C4-2B (cell line): ENCODE measurements at regions not wholly inside any gene's neighbourhood (a gene's known extent, or its start where the extent isn't known, plus 50 kb on each side); places are given as distances from the start of the nearest gene placed in this dataset.
"Not testable (repeated sequence)": the region's sequence is repeated elsewhere in the genome, so short reads cannot be mapped to it uniquely, and the experiment has no call there.

Source experiments
- H3K27ac ChIP-seq: fragments of 450-650 bp; 2 replicates; pipeline ENCODE4 v1.5.1; 2017
- ZFX ChIP-seq: fragments of 450-650 bp; IDR thresholded peaks from 2 replicates; pipeline ENCODE4 v1.6.1; 2017
- TF ChIP-seq, protein P1 (sequence below): fragments of 450-650 bp; conservative IDR thresholded peaks from 2 replicates; pipeline ENCODE4 v1.5.1; 2017; ENCODE audit warnings: mild to moderate bottlenecking

GRCh38 chr5:75839547-75839946, 122.3 kb upstream of the POC5 start:
- H3K27ac ChIP-seq = no peak overlapping the region
- TF ChIP-seq ZFX = no peak
- TF ChIP-seq, protein P1, sequence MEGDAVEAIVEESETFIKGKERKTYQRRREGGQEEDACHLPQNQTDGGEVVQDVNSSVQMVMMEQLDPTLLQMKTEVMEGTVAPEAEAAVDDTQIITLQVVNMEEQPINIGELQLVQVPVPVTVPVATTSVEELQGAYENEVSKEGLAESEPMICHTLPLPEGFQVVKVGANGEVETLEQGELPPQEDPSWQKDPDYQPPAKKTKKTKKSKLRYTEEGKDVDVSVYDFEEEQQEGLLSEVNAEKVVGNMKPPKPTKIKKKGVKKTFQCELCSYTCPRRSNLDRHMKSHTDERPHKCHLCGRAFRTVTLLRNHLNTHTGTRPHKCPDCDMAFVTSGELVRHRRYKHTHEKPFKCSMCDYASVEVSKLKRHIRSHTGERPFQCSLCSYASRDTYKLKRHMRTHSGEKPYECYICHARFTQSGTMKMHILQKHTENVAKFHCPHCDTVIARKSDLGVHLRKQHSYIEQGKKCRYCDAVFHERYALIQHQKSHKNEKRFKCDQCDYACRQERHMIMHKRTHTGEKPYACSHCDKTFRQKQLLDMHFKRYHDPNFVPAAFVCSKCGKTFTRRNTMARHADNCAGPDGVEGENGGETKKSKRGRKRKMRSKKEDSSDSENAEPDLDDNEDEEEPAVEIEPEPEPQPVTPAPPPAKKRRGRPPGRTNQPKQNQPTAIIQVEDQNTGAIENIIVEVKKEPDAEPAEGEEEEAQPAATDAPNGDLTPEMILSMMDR = no peak

GRCh38 chr5:75837258-75837841, 120.1 kb upstream of the POC5 start:
- H3K27ac ChIP-seq = no peak overlapping the region
- TF ChIP-seq, protein P1 = no peak
- no peak for TF ChIP-seq ZFX

DNA sequence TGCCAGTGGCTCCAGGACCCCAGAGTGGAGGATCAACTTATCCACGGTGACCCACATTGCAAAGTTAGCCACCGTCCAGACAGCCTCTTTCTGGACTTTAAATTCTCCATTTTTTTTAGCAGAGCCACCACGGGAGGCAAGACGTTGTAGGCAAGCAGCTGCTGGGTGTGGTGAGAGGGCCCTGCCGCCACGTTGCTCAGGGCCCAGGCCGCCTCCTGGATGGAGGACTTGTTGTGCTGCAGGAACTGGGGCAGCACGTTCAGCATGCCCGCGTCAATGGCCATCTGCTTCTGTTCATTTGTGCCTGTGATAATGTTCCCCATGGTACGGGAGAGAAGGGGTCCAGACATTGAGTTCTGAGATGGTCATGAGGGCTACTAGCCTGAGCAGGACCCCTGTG, 114.3 kb upstream of the POC5 start:
- TF ChIP-seq, protein P1 = no peak
- TF ChIP-seq ZFX = no peak
- H3K27ac ChIP-seq = no peak overlapping the region

DNA sequence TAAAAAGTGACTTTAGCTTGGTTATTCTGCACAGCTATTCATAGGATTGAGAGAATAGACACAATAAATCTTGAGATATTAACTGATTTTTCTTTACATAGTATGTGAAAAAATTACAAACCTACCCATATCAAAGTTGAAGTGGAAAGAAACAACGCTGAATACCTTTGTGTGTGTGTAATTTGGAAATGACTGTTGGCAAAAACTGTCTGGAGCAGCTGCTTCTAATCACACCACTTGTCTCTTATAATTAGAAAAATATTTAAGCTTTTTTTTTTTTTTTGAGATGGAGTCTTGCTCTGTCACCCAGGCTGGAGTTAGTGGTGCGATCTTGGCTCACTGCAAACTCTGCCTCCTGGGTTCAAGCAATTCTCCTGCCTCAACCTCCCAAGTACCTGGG, 110.8 kb upstream of the POC5 start:
- no peak overlapping the region for H3K27ac ChIP-seq
- TF ChIP-seq, protein P1 = no peak
- TF ChIP-seq ZFX = no peak

GRCh38 chr5:75824323-75824722, 107.1 kb upstream of the POC5 start:
- TF ChIP-seq, protein P1 = no peak
- TF ChIP-seq ZFX = no peak
- no peak overlapping the region for H3K27ac ChIP-seq

DNA sequence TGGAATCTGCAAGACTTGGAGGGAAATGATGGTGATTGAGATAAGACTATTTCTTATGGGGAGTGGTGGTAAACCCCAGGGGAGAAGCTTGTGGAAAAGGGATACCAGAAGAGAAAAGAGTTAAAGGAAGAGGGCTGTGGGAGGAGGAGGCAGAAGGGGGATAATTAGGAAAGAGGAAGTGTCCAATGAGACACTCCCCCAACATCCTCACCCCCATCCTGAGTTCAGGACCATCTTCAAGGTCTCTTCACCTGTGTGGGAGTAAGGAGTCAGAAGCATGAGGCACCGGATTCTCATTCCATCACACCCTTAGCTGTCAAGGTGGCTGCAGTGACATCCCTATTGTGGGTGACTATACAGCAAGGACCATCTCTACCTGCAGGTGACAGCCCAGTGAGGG, 106.6 kb upstream of the POC5 start:
- H3K27ac ChIP-seq = no peak overlapping the region
- TF ChIP-seq, protein P1 = no peak
- no peak for TF ChIP-seq ZFX

DNA sequence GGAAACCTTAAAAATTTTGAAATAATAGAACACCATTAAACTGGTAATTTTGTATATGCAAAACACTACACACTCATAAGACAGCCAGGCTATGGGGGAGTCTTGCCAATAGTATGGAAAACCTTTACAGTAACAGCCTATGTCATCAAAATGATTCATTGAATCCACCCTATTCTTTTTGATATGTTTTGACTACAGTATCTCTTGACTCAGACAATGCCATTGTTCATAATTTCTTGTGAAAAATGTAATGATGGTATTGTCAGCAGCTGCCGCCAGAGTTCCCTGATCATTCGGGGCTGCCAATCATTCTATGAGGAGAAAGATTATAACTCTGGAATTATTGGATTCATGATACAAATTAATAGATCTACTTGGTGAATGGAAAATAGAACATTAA, 101.4 kb upstream of the POC5 start:
- H3K27ac ChIP-seq = no peak overlapping the region
- TF ChIP-seq, protein P1 = no peak
- TF ChIP-seq ZFX = no peak

DNA sequence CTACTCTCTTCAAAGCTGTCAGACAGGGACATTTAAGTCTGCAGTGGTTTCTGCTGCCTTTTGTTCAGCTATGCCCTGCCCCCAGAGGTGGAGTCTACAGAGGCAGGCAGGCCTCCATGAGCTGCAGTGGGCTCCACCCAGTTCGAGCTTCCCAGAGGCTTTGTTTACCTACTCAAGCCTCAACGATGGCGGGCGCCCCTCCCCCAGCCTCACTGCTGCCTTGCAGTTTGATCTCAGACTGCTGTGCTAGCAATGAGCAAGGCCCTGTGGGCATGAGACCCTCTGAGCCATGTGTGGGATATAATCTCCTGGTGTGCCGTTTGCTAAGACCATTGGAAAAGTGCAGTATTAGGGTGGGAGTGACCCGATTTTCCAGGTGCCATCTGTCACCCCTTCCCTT, 82.5 kb upstream of the POC5 start:
- H3K27ac ChIP-seq = not testable (repeated sequence)

GRCh38 chr5:75769338-75769737, 52.1 kb upstream of the POC5 start:
- not testable (repeated sequence) for H3K27ac ChIP-seq
